Nucleus accumbens (tissue), 56 donors: ENCODE measurements at regions not wholly inside any gene's neighbourhood (a gene's known extent, or its start where the extent isn't known, plus 50 kb on each side); places are given as distances from the start of the nearest gene placed in this dataset.
A peak's percentile ranks its signal among the peaks of the same experiment; 100 is the strongest.

Source experiments
- DNase-seq, 56 donors: peaks; one replicate each; lab custom pipeline; 2025; lab: John Stamatoyannopoulos, UW

- DNase-seq: no peak
These were observed 95.4 kb downstream of the RAB18 start for GRCh38 chr10:27599546-27599945.

GRCh38 chr10:27600930-27601329, 96.8 kb downstream of the RAB18 start:
- DNase-seq: no peak

DNA sequence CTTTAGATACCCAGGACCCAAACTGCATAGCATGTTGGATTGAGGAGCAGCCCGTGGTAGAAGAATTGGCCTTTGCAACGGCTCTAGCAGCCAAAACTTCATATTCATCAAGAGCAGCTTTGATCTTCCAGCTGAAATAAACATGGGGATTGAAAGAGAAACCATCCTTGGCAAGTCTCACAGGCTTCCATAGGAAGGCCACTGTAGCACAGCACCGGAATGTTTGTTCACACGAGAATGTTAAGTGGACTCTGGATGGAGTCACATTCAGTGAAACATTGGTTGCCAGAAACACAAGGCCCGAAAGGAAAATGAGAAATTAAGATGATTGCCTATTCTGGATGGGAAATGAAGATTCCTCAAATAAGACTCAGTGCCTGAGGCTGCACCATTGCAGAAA, 97.4 kb downstream of the RAB18 start:
- DNase-seq: no peak

DNA sequence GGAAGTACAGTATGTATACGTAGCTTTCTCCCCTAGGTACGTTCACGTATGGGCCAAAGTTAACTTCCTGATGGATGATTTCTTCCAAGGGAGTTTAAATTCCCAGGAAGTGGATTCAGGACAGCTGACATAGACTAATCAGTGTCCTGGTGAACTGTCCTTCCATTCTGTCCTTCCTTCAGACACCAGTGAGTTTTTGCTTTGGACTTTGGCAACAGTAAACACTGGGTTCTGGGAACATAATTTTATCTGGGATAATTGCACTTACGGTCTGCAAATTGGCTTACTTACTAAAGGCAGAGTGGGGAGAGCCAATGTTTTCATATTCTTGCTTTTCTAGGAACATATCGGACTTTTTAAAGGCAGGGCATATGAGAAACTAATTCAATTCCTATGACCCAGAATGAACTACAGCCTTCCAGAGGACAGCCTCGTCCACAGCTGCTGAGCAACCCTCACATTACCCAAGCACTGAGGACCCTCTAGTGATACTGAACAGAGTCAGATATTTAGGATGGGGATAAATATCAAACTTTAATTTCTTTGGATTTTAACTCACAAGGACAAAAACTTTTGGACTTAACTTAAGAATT, 97.9 kb downstream of the RAB18 start:
- no peak for DNase-seq

- no peak for DNase-seq
These were observed 99.0 kb downstream of the RAB18 start for GRCh38 chr10:27603104-27603503.

GRCh38 chr10:27605318-27605717, 101.2 kb downstream of the RAB18 start:
- no peak for DNase-seq

DNA sequence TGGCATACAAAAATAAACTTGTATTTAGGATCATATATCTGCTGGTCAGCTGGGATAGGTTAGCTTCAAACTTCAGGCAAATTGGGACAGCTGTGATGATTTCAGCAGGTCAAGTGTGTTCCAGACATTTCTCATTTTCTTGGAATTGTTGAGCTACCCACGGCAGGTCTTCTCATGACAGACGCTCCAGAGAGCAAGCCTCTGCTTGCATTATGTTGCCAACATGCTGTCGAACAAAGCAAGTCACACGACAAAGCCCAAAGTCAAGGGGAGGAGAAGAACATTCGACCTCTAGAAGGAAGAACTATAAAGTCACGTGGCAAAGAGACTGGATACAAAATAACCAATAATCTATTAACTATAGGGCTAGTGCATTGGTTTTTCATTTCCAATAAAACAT, 103.5 kb downstream of the RAB18 start:
- no peak for DNase-seq

DNA sequence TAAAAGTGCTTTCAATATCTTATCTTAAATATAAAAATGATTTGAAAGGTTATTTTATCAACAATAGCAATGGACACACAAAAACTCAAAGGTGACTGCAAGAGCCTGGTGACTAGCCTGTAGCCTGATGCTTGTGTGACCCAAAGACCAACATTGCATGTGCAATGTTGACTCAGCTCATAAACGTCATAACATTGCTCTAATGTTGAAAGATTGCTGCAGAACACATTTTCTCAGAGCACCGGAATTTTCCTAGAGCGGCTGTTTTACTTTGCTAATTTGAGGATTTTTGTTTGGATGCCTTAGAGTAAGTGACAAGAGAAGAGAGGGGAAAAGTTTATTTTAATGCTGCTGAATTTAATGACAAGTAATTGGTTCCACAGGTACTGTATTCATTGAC, 107.1 kb downstream of the RAB18 start:
- DNase-seq: no peak

DNA sequence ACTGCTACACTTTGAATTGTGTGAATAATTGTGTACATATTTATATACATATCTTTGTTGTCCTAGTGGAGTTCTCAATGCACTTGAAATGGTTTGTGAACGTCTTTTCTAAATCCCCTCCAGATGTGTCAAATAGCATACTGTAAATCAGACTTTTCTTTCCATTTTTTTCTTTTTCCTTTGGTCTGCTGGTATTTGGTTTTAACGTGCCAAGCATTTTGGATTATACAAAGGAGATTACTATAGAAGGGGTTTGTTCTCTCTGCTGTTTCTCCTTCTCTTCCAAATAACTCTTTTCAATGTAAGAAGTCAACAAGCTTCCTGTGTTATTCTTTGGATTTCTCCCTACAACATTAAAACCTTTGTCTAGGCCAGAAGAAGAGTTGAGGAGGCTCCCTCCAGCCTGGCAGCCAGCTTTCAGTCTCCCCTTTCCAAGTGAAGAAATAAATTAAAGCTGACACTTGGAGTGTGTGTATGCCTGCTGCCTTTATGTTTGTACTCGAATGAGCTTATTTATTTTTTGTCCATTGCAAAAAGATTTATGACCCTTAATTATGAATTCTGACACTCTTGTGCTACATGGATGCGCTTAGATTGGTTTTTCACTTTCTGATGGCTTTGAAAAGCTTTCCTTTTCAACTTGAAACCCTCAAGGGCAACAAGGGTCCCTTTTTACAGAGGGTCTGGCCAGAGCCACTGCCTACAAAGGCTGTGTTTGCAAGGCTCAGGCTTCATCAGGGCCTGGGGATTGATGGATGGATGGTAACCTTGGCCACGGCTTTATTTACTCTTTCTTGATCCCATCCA, 107.8 kb downstream of the RAB18 start:
- DNase-seq: no peak

DNA sequence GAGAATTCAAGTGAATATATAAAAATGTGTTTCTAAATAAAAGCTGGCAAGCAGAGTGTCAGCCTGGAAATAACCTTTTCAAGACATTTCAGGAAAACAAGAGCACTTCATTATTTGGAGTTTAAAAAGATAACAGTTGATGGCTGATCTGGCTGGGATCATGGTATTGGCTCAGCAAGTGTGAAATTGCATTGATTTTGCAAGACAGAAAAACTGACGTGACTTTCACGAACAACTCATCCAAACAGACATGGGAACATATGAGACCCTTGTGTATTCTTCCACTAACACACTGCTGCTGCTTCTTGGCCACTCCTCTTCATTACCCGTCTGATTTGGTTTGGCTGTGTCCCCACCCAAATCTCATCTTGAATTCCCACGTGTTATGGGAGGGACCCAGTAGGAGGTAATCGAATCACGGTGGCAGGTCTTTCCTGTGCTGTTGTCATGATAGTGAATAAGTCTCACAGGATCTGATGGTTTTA, 108.5 kb downstream of the RAB18 start:
- DNase-seq: no peak

DNA sequence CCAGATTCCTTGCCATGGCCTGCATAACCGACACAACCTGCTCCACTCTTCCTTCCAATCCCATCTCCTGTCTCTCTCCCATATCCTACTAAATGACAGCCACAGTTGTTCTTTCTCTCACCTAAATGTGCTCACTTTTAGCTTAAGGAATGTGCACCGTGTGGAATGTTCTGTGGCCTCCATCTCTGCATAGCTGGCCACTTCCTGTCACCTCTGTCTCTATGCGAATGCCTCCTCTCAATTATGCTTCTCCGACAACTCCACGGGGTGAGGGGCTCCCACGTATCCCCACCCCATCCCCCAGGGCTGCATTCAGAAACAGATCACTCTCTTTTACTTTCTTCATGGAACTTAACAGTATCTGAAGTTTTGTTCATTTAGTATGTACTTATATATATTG, 110.7 kb downstream of the RAB18 start:
- DNase-seq: no peak

DNA sequence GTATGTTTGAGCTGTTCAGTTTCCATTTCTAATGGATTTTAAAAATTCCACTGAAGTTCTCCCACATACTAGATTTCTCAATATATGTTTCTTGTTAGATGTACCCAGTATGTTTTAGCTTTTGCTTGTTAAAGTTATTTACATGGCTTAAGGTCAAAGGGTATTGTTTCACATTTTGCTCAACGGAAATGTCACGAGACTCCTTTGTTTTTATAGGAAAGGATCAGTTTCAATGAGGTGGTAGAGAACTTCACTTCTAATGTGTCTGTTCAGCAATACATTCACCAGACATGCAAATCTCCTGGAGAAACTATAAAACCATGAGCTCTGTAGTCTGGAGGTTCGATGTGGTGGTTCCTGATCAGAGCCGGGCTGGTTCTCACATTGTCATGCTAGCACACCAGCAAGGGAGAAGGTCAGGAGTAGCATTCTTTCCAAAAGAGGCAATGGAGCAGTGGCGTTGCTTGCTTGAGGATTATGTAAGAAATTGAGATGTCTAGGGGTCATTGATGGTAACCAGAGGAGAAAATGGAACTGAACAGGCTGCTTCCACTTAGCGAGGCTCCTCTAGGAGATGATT, 114.0 kb downstream of the RAB18 start:
- no peak for DNase-seq

- DNase-seq: no peak
These were observed 114.8 kb downstream of the RAB18 start for GRCh38 chr10:27618906-27619305.

GRCh38 chr10:27619329-27619728, 115.2 kb downstream of the RAB18 start:
- no peak for DNase-seq

- DNase-seq: peak in 13 of 56 donors; percentile 2 to 50 (median 8)
These were observed 116.6 kb downstream of the RAB18 start for GRCh38 chr10:27620430-27621397.

GRCh38 chr10:27621461-27621860, 117.4 kb downstream of the RAB18 start:
- DNase-seq: no peak

GRCh38 chr10:27622596-27622995, 118.5 kb downstream of the RAB18 start:
- DNase-seq: no peak
